ENCODE measurements at regions not wholly inside any gene's neighbourhood (a gene's known extent, or its start where the extent isn't known, plus 50 kb on each side); places are given as distances from the start of the nearest gene placed in this dataset.

GRCh38 chr2:103252781-103253180 lies 490.9 kb downstream of the TMEM182 start:
- no peak for TF ChIP-seq FOXP2 (optimal IDR thresholded peaks at IDR 0.05; ENCODE audit: borderline replicate concordance, extremely low read depth, extremely low read length, insufficient read depth)
- no peak for TF ChIP-seq POLR2AphosphoS5 (IDR thresholded peaks at IDR 0.05; ENCODE audit: low read depth, low read length)
- TF ChIP-seq TAF1 (IDR thresholded peaks at IDR 0.05; ENCODE audit: borderline replicate concordance, insufficient read depth, low read length): no peak
- TF ChIP-seq REST (IDR thresholded peaks at IDR 0.05; ENCODE audit: insufficient read depth in 1 of 2, low read depth in 2 of 2, low read length in 2 of 2): no peak
- TF ChIP-seq SIN3A (IDR thresholded peaks at IDR 0.05; ENCODE audit: borderline replicate concordance, insufficient read depth, low read length): no peak

GRCh38 chr2:103254611-103255010 lies 492.8 kb downstream of the TMEM182 start:
- no peak for TF ChIP-seq FOXP2 (optimal IDR thresholded peaks at IDR 0.05; ENCODE audit: borderline replicate concordance, extremely low read depth, extremely low read length, insufficient read depth)
- TF ChIP-seq POLR2AphosphoS5 (IDR thresholded peaks at IDR 0.05; ENCODE audit: low read depth, low read length): no peak
- no peak for TF ChIP-seq TAF1 (IDR thresholded peaks at IDR 0.05; ENCODE audit: borderline replicate concordance, insufficient read depth, low read length)
- TF ChIP-seq SIN3A (IDR thresholded peaks at IDR 0.05; ENCODE audit: borderline replicate concordance, insufficient read depth, low read length): no peak
- no peak for TF ChIP-seq REST (IDR thresholded peaks at IDR 0.05; ENCODE audit: insufficient read depth in 1 of 2, low read depth in 2 of 2, low read length in 2 of 2)

- TF ChIP-seq FOXP2 (optimal IDR thresholded peaks at IDR 0.05; ENCODE audit: borderline replicate concordance, extremely low read depth, extremely low read length, insufficient read depth) (no peak), POLR2AphosphoS5 (IDR thresholded peaks at IDR 0.05; ENCODE audit: low read depth, low read length) (no peak), TAF1 (IDR thresholded peaks at IDR 0.05; ENCODE audit: borderline replicate concordance, insufficient read depth, low read length) (no peak), SIN3A (IDR thresholded peaks at IDR 0.05; ENCODE audit: borderline replicate concordance, insufficient read depth, low read length) (no peak), REST (IDR thresholded peaks at IDR 0.05; ENCODE audit: insufficient read depth in 1 of 2, low read depth in 2 of 2, low read length in 2 of 2) (no peak)
Measured at GRCh38 chr2:103264058-103264768, 502.4 kb downstream of the TMEM182 start.

GRCh38 chr2:103265521-103265920 lies 503.7 kb downstream of the TMEM182 start:
- TF ChIP-seq REST (IDR thresholded peaks at IDR 0.05; ENCODE audit: insufficient read depth in 1 of 2, low read depth in 2 of 2, low read length in 2 of 2) (no peak), POLR2AphosphoS5 (IDR thresholded peaks at IDR 0.05; ENCODE audit: low read depth, low read length) (no peak), SIN3A (IDR thresholded peaks at IDR 0.05; ENCODE audit: borderline replicate concordance, insufficient read depth, low read length) (no peak), TAF1 (IDR thresholded peaks at IDR 0.05; ENCODE audit: borderline replicate concordance, insufficient read depth, low read length) (no peak), FOXP2 (optimal IDR thresholded peaks at IDR 0.05; ENCODE audit: borderline replicate concordance, extremely low read depth, extremely low read length, insufficient read depth) (no peak)
